ENCODE measurements at regions not wholly inside any gene's neighbourhood (a gene's known extent, or its start where the extent isn't known, plus 50 kb on each side); places are given as distances from the start of the nearest gene placed in this dataset.
A peak's percentile ranks its signal among the peaks of the same experiment; 100 is the strongest.

DNA sequence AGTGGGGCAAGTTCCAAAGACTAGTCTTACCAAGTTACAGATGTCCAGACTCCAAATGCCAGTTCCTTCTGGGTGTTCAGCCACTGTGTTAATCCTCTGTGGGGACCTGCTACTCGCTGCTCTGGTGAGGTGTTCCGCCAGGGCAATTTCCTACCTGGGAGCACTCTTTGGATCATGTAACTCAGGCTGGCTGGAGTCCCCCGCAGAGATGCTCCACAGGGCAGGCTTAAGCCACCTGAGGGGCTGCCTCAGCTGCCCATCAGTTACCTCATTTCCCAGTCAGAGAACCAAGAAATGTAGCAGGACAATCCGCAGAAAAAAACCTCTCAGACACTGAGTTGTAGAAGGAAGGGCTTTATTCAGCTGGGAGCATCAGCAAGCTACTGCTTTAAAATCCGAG is 133.8 kb downstream of the ZNF737 start:
- H3K27ac ChIP-seq: no peak overlapping the region
- H3K27me3 ChIP-seq: no peaks in the 10 kb centered on the region

DNA sequence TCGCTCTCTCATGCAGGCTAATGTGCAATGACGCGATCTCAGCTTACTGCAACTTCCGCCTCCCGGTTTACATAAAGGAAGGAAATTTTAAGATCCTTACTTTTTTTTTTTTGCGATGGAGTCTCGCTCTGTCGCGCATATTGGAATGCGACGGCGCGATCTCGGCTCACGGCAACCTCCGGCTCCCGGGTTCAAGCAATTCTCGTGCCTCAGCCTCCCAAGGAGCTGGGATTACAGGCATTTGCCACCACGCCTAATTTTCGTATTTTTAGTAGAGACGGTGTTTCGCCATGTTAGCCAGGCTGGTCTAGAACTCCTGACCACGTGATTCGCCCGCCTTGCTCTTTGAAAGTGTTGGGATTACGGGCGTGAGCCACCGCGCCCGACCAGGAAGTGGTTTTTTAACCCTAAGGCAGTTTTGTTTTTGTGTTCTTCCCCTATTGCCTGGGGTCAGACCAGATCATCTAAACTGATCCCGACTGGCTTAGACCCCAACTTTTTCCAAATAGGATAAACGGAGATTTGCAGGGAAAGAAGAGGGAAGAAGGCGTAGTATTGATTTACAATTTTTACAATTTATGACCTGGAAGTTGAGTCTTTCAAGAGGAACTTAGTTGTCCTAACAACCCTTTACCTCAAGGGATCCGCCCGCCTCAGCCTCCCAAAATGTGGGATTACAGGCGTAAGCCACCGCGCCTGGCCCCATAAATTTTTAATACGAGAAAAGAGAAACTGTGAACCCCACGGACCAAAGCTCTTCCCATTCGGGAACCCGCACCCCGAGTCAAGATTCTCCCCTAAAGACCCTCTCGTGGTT is 142.0 kb downstream of the ZNF737 start:
- no peaks in the 10 kb centered on the region for H3K27me3 ChIP-seq
- TF ChIP-seq CTCF (IDR thresholded peaks at IDR 0.05) (no peak), POLR2A (IDR thresholded peaks at IDR 0.05) (no peak), POLR2AphosphoS5 (IDR thresholded peaks at IDR 0.05) (peak in 1 of 4 donors; percentile 30), EP300 (IDR thresholded peaks at IDR 0.05) (no peak)
- peak overlapping the region; percentile 84 to 90 (median 88) for H3K27ac ChIP-seq
- no peaks in the 10 kb centered on the region for H3K9me3 ChIP-seq
- peak overlapping the region; percentile 57 to 69 (median 63) for H3K4me3 ChIP-seq
- peak; percentile 83 for DNase-seq
- peaks cover 0 to 13% (median 2%) of the 10 kb centered on the region in 4 donors for H3K4me1 ChIP-seq
- intact Hi-C loops (cut with DNase I): loop anchor here (5.0 to 10.0 kb wide), 5 partner anchors 144 to 1341 kb away; partner anchors contain the start of genes ZNF100, ZNF430, ZNF626 and ZNF737
- 14 to 51% methylated on average over 44 of the region's 44 CpGs for WGBS, 2 donors
- no peaks in the 10 kb centered on the region for H3K36me3 ChIP-seq

More for the DNA sequence above, 133.8 kb downstream of the ZNF737 start:
- Histone ChIP-seq H3K4me1 (no peaks in the 10 kb centered on the region), H3K4me3 (no peak overlapping the region), H3K36me3 (no peaks in the 10 kb centered on the region), H3K9me3 (no peaks in the 10 kb centered on the region)
- 80 to 94% methylated on average over 5 of the region's 5 CpGs for WGBS, 2 donors
- no peak for DNase-seq
- intact Hi-C loops (cut with DNase I): no loop called here
- TF ChIP-seq POLR2AphosphoS5 (IDR thresholded peaks at IDR 0.05) (no peak), CTCF (IDR thresholded peaks at IDR 0.05) (no peak), EP300 (IDR thresholded peaks at IDR 0.05) (no peak), POLR2A (IDR thresholded peaks at IDR 0.05) (no peak)

DNA sequence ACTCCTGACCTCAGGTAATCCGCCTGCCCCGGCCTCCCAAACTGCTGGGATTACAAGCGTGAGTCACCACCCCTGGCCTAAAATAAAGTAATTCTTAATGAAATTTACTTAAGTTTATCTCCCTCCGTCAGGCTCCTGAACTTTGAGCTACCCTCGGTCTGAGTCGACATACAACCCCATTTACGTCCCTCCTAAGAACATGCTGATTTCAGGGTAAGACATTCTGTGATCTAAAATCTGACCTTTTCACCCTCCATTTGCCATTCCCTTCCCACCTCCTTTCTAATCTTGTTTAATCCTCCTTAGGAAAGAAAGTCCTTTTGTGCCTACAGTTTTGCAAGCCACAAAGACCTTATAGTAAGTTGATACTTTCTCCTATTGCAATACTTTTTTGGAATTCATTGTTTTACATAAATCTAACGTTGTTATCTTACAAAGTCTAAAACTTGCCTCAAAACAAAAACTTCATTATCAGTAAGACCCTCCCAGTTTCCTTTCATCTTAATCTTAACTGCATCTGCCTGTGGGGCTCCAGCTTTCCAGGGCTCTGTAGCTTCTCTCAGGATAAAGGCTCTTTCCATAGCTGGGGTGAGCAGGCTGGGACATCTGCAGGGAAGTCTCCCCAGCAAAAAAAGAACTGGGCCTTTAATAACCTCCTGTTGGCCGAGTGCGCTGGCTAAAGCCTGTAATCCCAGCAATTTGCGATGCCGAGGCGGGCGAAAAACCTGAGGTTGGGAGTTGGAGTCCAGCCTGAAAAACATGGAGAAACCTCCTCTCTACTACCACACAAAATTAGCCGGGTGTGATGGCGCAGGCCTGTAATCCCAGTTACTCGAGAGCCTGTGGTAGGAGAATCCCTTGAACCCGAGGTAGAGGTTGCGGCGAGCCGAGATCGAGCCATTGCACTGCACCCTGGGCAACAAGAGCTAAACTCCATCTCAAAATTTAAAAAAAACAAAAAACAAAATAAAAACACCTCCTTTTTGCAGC is 143.1 kb downstream of the ZNF737 start:
- 86 to 89% methylated on average over 22 of the region's 22 CpGs for WGBS, 2 donors
- H3K36me3 ChIP-seq: no peaks in the 10 kb centered on the region
- intact Hi-C loops (cut with DNase I): loop anchor here (5.0 to 10.0 kb wide), 5 partner anchors 145 to 1342 kb away; partner anchors contain the start of genes ZNF100, ZNF430, ZNF626 and ZNF737
- peaks cover 0 to 13% (median 2%) of the 10 kb centered on the region in 4 donors for H3K4me1 ChIP-seq
- H3K27me3 ChIP-seq: no peaks in the 10 kb centered on the region
- peaks cover 0 to 3% (median 0%) of the 10 kb centered on the region in 4 donors for H3K9me3 ChIP-seq
- H3K4me3 ChIP-seq: peak overlapping the region; percentile 57 to 69 (median 63)
- DNase-seq: no peak
- H3K27ac ChIP-seq: peak overlapping the region; percentile 84 to 90 (median 88)
- TF ChIP-seq EP300 (IDR thresholded peaks at IDR 0.05): no peak

- Histone ChIP-seq H3K27ac (no peak overlapping the region), H3K4me3 (no peak overlapping the region), H3K27me3 (no peaks in the 10 kb centered on the region), H3K9me3 (peaks cover 0 to 3% (median 0%) of the 10 kb centered on the region in 4 donors), H3K4me1 (peaks cover 0 to 6% (median 0%) of the 10 kb centered on the region in 4 donors), H3K36me3 (no peaks in the 10 kb centered on the region)
- intact Hi-C loops (cut with DNase I): no loop called here
- no peak for DNase-seq
- whole genome bisulfite sequencing, 2 donors: 75 to 94% methylated on average over 1 of the region's 1 CpG
- TF ChIP-seq CTCF (IDR thresholded peaks at IDR 0.05): no peak
- no peak for TF ChIP-seq POLR2AphosphoS5 (IDR thresholded peaks at IDR 0.05)
- TF ChIP-seq POLR2A (IDR thresholded peaks at IDR 0.05): no peak
- TF ChIP-seq EP300 (IDR thresholded peaks at IDR 0.05): no peak
Measured at GRCh38 chr19:20416661-20417060, 148.9 kb downstream of the ZNF737 start.
